ENCODE measurements at regions not wholly inside any gene's neighbourhood (a gene's known extent, or its start where the extent isn't known, plus 50 kb on each side); places are given as distances from the start of the nearest gene placed in this dataset.
A peak's percentile ranks its signal among the peaks of the same experiment; 100 is the strongest.

DNA sequence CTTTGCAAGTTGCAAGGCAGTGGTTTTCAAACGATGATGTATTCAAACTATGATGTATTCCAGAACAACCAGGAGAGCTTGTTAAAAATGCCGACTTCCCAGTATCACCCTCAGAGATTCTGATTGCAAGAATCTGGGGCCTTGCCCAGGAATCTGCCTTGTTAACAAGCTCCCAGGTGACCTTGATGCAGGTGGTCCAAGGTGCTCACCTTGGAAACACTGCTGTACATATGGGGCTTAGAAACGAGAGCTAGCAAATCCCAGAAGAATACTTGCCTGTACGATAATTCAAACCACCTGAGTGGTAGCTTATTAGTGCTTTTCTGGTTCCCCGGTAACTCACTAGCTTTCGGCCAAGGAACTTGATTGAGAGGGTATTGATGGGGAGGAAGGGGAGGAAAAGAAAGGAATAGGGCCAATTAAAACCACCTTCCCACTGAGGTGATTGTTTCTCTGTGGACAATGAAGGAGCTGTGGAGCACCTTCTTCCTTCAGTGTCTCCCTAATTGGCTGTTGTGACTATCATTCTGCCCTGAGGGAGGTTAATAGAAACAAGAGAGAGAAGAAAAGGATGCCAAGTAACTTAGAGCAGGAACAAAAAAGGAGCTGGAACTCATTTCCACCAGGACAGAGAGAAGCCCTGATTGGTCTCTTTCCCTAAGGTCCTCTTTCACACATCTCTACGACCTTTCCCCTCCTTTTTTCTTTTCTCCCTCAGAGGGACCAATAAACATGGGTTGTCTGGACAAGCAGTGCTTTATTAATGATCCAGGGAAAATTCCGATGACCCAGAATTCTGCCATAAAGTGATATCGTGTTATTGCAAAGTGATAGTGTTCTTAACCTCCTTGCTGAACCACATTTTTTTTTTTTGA lies 218.8 kb downstream of the TMEM167A start:
- TF ChIP-seq, protein P1, sequence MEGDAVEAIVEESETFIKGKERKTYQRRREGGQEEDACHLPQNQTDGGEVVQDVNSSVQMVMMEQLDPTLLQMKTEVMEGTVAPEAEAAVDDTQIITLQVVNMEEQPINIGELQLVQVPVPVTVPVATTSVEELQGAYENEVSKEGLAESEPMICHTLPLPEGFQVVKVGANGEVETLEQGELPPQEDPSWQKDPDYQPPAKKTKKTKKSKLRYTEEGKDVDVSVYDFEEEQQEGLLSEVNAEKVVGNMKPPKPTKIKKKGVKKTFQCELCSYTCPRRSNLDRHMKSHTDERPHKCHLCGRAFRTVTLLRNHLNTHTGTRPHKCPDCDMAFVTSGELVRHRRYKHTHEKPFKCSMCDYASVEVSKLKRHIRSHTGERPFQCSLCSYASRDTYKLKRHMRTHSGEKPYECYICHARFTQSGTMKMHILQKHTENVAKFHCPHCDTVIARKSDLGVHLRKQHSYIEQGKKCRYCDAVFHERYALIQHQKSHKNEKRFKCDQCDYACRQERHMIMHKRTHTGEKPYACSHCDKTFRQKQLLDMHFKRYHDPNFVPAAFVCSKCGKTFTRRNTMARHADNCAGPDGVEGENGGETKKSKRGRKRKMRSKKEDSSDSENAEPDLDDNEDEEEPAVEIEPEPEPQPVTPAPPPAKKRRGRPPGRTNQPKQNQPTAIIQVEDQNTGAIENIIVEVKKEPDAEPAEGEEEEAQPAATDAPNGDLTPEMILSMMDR (IDR thresholded peaks at IDR 0.05) = no peak
- TF ChIP-seq EZH2 (IDR thresholded peaks at IDR 0.05) (no peak), EZH2phosphoT487 (IDR thresholded peaks at IDR 0.05) (peak; percentile 57)
